Uterus (tissue), 2 donors: ENCODE measurements at regions not wholly inside any gene's neighbourhood (a gene's known extent, or its start where the extent isn't known, plus 50 kb on each side); places are given as distances from the start of the nearest gene placed in this dataset.

ENCODE experiments used
- POLR2A ChIP-seq, 2 donors: fragments of 450-650 bp; IDR thresholded peaks; one replicate each; pipeline ENCODE4 v1.6.1; 2016; ENCODE audit warnings: antibody characterized with exemption in 2 of 2, mild to moderate bottlenecking in 1 of 2, moderate library complexity in 1 of 2
- TF ChIP-seq, protein P1 (sequence below), 4 experiments: fragments of 200-600 bp in 2 of 4; fragments of 450-650 bp in 2 of 4; sonication (generic) in 2 of 4; IDR thresholded peaks; one replicate each; pipeline ENCODE4 v1.5.1; 2016 to 2019; ENCODE audit warnings: antibody characterized with exemption in 4 of 4, mild to moderate bottlenecking in 2 of 4, moderate library complexity in 1 of 4

DNA sequence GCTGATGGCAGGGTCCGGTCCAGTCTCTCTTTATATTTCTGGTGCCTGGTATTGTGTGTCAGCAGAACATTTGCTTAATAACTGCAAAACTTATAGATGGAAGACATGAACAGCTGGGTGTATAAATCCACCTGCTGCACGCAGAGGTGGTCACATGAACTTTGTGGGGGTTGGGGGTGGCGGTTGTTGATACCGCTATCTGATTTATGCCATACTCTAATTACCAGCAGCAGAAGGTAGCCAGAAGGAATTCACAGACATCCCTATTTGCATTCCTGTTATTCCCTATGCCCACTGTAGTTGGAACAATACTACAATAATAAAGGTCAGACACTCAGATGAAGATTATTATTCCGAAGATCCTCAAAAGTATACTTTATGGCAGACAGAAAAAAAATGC lies 121.6 kb upstream of the PUDP start:
- TF ChIP-seq, protein P1, sequence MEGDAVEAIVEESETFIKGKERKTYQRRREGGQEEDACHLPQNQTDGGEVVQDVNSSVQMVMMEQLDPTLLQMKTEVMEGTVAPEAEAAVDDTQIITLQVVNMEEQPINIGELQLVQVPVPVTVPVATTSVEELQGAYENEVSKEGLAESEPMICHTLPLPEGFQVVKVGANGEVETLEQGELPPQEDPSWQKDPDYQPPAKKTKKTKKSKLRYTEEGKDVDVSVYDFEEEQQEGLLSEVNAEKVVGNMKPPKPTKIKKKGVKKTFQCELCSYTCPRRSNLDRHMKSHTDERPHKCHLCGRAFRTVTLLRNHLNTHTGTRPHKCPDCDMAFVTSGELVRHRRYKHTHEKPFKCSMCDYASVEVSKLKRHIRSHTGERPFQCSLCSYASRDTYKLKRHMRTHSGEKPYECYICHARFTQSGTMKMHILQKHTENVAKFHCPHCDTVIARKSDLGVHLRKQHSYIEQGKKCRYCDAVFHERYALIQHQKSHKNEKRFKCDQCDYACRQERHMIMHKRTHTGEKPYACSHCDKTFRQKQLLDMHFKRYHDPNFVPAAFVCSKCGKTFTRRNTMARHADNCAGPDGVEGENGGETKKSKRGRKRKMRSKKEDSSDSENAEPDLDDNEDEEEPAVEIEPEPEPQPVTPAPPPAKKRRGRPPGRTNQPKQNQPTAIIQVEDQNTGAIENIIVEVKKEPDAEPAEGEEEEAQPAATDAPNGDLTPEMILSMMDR (IDR thresholded peaks at IDR 0.05): no peak
- TF ChIP-seq POLR2A (IDR thresholded peaks at IDR 0.05): no peak
